ENCODE measurements at regions not wholly inside any gene's neighbourhood (a gene's known extent, or its start where the extent isn't known, plus 50 kb on each side); places are given as distances from the start of the nearest gene placed in this dataset.

DNA sequence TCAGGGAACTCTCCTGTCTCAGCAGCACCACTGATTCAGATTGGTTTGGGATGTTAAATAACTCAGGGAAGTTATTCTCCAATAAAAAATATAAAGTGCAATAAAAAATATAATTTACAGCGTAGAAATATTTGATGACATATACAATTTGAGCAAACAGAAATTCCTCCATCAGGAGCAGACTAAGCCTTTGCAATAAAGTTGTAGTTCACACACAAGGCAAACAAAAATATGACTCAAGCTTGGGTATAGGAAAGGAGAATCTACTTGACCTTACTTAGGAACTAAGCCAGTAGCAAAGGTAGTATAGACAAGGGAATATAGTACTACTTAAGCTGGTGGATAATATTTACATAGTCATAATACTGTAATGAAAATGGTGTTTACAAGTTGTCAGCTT lies 264.1 kb downstream of the KIF21A start:
- no peak for DNase-seq (ENCODE audit: low spot score in 2 of 2)
- no peak overlapping the region for H3K27ac ChIP-seq
- no peaks in the 10 kb centered on the region for H3K9me3 ChIP-seq
- no peaks in the 10 kb centered on the region for H3K4me1 ChIP-seq
- TF ChIP-seq, protein P1, sequence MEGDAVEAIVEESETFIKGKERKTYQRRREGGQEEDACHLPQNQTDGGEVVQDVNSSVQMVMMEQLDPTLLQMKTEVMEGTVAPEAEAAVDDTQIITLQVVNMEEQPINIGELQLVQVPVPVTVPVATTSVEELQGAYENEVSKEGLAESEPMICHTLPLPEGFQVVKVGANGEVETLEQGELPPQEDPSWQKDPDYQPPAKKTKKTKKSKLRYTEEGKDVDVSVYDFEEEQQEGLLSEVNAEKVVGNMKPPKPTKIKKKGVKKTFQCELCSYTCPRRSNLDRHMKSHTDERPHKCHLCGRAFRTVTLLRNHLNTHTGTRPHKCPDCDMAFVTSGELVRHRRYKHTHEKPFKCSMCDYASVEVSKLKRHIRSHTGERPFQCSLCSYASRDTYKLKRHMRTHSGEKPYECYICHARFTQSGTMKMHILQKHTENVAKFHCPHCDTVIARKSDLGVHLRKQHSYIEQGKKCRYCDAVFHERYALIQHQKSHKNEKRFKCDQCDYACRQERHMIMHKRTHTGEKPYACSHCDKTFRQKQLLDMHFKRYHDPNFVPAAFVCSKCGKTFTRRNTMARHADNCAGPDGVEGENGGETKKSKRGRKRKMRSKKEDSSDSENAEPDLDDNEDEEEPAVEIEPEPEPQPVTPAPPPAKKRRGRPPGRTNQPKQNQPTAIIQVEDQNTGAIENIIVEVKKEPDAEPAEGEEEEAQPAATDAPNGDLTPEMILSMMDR (IDR thresholded peaks at IDR 0.05) = no peak
- TF ChIP-seq POLR2AphosphoS5 (IDR thresholded peaks at IDR 0.05) (no peak), POLR2A (IDR thresholded peaks at IDR 0.05) (no peak)
- no peaks in the 10 kb centered on the region for H3K27me3 ChIP-seq
- H3K36me3 ChIP-seq = no peaks in the 10 kb centered on the region
- intact Hi-C loops (cut with DNase I; ENCODE audit: low total_unique reads) = no loop called here
- no peak overlapping the region for H3K4me3 ChIP-seq

DNA sequence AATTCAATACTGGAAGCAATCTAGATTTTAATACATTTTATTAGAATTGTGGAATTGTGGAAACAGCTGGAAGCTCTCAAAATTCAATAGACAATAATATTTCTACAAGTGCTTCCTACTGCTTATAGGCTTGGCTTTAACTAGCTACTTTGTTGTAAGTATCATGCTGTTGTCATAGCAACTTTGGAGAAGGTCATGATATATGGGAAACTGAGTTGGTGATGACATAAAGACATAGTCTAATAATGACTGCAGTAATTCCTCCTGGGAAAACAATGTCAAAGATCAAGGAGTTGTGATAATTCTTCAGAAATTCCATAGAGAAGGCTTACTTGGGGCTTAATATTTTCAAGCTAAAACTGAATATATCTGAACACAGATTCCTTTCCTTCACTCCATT lies 266.6 kb downstream of the KIF21A start:
- Histone ChIP-seq H3K9me3 (no peaks in the 10 kb centered on the region), H3K4me1 (no peaks in the 10 kb centered on the region), H3K4me3 (no peak overlapping the region), H3K36me3 (no peaks in the 10 kb centered on the region), H3K27me3 (no peaks in the 10 kb centered on the region), H3K27ac (no peak overlapping the region)
- intact Hi-C loops (cut with DNase I; ENCODE audit: low total_unique reads) = no loop called here
- TF ChIP-seq POLR2A (IDR thresholded peaks at IDR 0.05) = no peak
- TF ChIP-seq POLR2AphosphoS5 (IDR thresholded peaks at IDR 0.05) = no peak
- TF ChIP-seq, protein P1 (IDR thresholded peaks at IDR 0.05) = no peak
- DNase-seq (ENCODE audit: low spot score in 2 of 2) = no peak

GRCh38 chr12:39173726-39174125 lies 268.3 kb upstream of the CPNE8 start:
- no peaks in the 10 kb centered on the region for H3K27me3 ChIP-seq
- no peak overlapping the region for H3K4me3 ChIP-seq
- no peaks in the 10 kb centered on the region for H3K4me1 ChIP-seq
- H3K36me3 ChIP-seq = no peaks in the 10 kb centered on the region
- no peak for TF ChIP-seq POLR2AphosphoS5 (IDR thresholded peaks at IDR 0.05)
- TF ChIP-seq POLR2A (IDR thresholded peaks at IDR 0.05) = no peak
- TF ChIP-seq, protein P1 (IDR thresholded peaks at IDR 0.05) = no peak
- H3K9me3 ChIP-seq = no peaks in the 10 kb centered on the region
- intact Hi-C loops (cut with DNase I; ENCODE audit: low total_unique reads) = no loop called here
- no peak overlapping the region for H3K27ac ChIP-seq
- DNase-seq (ENCODE audit: low spot score in 2 of 2) = no peak

- H3K9me3 ChIP-seq = no peaks in the 10 kb centered on the region
- TF ChIP-seq POLR2AphosphoS5 (IDR thresholded peaks at IDR 0.05) (no peak), POLR2A (IDR thresholded peaks at IDR 0.05) (no peak)
- TF ChIP-seq, protein P1 (IDR thresholded peaks at IDR 0.05) = no peak
These were observed 259.9 kb upstream of the CPNE8 start for GRCh38 chr12:39165338-39165737.

DNA sequence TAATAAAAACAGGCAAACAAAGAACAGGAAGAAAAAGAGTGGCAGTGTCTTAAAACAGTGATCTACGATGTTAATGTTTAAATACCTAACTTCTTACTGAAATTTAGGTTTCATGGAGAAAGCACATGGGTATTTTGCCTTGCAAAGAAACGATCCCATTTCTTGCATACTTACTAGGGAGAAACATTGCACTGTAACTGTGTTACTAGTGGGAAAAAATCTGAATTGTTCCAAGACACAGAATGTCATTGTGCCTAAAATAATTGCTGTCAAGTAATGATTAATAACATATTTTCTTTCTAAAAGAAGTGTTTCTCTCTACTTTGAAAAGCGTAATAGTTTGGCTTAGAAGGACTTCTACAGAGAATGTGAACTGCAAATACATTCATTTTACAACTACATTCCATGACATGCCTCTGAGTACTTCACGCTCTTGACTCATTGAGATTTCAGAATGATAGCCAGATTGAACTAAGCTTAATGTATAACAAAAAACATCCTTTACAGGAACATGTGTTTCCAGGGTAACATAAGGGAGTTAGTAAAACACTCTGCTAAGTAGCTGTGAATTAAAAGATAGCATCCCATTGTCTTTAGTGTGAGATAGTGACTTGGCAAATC lies 256.2 kb upstream of the CPNE8 start:
- Histone ChIP-seq H3K27me3 (no peaks in the 10 kb centered on the region), H3K4me3 (no peak overlapping the region), H3K36me3 (no peaks in the 10 kb centered on the region), H3K9me3 (no peaks in the 10 kb centered on the region), H3K4me1 (no peaks in the 10 kb centered on the region), H3K27ac (no peak overlapping the region)
- no peak for TF ChIP-seq POLR2AphosphoS5 (IDR thresholded peaks at IDR 0.05)
- TF ChIP-seq, protein P1 (IDR thresholded peaks at IDR 0.05) = no peak
- TF ChIP-seq POLR2A (IDR thresholded peaks at IDR 0.05) = no peak
- intact Hi-C loops (cut with DNase I; ENCODE audit: low total_unique reads) = no loop called here
- DNase-seq (ENCODE audit: low spot score in 2 of 2) = no peak

More at GRCh38 chr12:39165338-39165737, 259.9 kb upstream of the CPNE8 start:
- DNase-seq (ENCODE audit: low spot score in 2 of 2) = no peak
- Histone ChIP-seq H3K36me3 (no peaks in the 10 kb centered on the region), H3K27ac (no peak overlapping the region), H3K4me3 (no peak overlapping the region), H3K4me1 (no peaks in the 10 kb centered on the region), H3K27me3 (no peaks in the 10 kb centered on the region)
- intact Hi-C loops (cut with DNase I; ENCODE audit: low total_unique reads) = no loop called here

Measured in breast epithelium (tissue), 4 donors.